Amniotic stem cell (primary cell): ENCODE measurements at regions not wholly inside any gene's neighbourhood (a gene's known extent, or its start where the extent isn't known, plus 50 kb on each side); places are given as distances from the start of the nearest gene placed in this dataset.

Experiments used
- DNase-seq: peaks from one replicate; lab custom pipeline; 2025; lab: John Stamatoyannopoulos, UW

GRCh38 chr13:100855151-100855550 is 180.6 kb upstream of the TMTC4 start:
- no peak for DNase-seq

- no peak for DNase-seq
Measured at GRCh38 chr13:100854006-100854405, 179.4 kb upstream of the TMTC4 start.

DNA sequence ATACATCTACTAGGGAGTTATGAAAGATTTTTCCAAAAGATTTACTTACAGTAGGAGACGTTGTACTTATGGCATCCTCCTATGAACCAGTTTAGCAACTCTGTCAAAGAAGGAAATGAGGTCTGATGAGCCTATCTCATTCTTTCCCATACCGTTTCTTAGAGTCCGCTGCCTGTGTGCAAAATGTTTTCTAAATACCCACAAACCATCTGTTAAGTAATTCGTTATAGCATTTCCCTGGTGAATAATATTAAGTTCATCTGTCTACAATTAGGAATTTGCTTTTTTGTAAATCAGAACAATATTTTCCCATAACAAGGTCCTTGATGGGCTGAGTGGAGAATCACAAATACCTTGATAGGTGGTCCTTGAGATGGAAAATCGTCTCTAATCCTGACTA is 178.8 kb upstream of the TMTC4 start:
- no peak for DNase-seq

DNA sequence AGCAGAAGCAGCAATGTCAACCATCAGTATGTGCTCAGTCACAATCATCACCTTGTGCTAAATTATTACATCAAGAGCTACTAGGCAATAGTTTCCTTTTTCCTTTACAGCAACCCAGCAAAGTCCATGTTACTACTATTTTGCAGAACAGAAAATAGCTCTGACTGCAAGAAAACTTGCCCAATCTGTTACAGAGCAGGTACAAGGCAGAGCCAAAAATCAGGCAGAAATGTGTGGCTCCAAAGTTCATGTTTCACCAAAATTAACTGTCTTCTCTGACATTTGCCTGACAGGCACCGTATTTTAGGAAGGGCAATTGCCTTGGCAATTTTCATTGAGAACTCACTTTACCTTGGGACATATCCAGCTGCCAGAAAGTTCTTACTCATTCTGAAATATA is 177.6 kb upstream of the TMTC4 start:
- DNase-seq: no peak

DNA sequence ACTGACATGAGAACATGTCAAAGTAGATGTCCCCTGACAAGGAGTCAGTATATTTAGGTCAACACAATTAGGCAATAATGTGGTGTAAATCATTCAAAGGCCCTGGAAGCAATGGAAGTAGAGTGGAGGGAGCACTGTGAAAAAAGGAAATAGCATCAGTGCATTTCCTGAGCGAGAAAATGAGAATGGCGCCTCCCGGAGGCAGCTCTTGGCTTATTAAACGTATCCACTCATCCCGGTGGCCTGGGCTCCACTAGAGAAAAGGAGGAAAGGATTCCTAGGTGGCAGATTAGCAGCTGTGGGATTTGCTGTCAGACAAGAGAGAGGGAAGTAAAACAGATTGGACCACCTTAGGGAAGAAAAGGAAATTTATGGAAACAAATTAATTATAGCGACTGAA is 173.7 kb upstream of the TMTC4 start:
- DNase-seq: no peak

DNA sequence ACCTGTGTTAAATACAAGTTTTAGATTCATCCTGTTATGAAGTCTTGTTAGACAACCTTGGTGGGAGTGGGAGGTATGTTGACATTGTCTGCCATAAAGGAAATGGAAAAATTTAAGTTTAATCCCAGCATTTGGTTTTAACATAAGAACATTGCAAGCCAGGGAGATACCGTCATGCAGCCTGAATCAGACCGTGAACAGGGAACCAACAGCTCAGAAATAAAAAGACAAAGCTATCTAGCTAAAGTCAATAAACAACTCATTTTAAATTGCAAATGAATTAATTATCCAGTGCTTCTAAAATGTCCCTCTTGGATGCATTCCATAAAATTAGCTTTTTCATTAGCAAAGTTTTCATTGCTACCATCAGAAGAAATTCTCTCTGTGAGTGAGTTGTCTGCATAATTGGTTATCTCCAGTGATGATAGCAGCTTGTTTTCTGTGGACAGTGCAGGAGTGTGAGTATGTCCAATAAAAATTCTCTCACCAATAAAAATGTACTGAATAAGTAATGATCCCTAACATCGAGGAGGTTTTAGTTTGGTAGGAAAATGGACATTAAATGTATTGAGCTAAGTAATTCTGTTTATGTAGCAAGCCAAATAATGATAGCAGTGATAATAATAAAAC is 170.6 kb upstream of the TMTC4 start:
- DNase-seq: no peak

DNA sequence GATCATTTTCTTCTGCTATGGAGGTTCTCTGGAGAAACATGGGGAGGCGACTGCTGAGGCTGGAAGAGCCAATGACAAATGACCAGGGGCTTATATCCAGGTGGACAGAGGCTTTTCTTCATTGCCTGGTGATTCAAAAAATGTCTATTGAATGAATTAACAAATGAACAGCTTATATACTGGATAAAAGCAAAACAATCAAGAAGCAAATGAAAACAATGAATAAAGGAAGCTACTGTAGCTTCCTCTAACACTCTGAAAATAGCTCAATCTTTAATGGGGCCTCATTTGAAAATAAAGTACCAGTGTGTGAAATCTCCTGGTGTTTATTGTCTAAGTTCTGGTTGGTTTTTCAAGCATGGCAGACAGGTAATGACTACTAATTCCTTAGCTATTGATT is 167.5 kb upstream of the TMTC4 start:
- no peak for DNase-seq

DNA sequence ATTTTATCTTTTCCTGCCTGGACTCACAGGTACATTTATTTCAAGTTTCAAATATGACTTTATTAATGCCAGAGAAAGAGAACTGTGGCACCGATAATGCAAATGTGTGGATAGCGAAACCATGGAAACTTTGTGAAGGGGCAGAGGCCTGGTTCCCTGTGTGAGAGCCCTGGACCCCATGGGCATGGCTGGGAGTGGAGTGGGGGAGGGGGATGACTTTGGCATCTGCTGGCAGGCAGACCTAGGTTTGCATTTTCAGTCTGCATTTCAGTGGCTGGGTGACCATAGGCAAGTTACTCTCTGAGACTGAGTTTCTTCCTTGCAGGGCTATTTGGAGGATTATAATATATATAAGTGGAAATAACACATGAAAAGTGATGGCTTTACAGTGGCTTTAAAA is 163.8 kb upstream of the TMTC4 start:
- DNase-seq: no peak

DNA sequence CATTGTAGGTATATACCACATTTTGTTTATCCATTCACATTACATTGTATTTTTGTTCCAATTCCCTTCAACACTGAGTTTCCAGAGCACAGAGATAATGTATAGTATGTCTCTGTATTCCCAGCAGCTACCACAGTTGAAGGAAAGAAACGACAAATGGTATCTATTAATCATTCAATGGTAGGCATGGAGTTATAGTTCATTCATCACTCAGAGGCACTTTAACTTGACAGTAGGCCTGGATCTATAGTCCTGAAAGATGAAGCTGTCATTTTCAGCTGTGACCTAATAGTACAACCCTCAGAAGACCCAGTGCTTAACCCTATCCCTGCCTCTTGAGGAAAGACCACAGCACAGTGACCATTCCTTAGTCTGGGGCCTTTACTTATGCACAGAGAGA is 163.0 kb upstream of the TMTC4 start:
- no peak for DNase-seq

DNA sequence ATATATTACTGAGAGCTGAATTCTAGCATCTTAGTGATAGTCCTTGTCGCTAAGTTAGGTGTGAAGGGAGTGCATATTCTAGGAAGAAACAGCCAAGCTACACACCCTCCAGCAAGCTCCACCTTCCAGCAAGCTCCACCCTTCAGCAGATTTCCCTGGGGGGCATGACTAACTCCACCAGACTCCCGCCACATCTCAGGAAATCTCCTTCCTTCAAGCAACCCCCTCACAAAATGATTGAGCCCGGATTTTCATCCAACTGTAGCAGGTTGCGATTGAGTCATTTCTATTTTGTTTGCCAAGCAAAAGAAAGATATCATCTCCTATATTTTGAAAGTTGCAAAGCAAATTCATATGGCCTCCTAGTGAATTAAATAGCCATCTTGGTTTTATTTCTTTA is 162.1 kb upstream of the TMTC4 start:
- DNase-seq: no peak

DNA sequence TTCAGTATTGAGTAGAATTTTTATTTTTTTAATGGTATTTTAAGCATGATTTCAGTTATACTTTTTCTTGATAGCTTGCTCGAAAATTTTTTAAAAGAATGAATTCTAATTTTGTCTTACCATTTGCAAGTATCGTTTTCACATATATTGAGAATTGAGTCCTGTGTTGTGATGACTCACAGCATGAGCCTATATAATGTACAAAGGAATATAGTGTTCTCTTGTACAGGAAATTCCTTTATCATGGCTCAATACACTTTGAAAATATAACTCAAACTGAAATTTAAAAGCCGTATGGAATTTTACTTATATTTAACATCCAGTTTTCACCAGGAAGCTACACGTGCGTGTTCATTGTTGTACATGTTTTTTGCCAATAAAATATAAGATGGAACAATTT is 161.1 kb upstream of the TMTC4 start:
- no peak for DNase-seq

DNA sequence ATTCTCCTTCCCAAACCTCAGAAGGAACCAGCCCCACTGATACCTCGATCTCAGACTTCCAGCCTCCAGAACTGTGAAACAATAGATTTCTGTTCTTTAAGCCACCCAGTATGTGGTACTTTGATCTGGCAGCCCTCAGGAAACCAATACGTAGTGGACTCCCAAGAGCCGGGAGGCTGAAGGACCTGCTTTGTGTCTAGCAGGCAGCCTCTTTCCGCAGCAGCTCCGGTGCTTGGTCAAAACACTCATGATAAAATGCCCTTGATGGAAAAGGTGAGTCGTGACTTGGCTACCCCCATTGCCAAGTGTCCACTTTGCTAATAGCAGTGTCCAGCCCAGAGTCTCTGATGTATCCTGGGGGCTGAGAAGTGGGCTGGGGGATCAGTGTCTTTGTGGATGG is 158.8 kb upstream of the TMTC4 start:
- no peak for DNase-seq

DNA sequence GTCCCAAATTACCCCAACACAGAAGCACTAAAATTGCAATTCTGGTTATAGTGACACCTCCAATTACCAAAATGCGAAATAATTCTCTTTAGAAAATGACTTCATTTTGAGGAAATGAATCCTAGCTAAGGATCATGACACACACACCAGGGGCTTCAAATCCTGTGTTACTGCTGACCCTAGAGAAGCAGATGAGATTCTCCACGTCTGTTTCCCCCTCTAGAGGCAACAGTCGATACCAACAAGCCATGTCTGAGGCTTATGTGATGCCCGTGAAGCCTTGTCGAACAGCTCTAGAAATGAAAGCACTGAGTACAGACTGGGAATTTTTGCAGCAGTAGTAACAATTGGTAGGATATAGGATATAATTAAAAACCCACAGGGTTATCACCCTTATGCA is 153.6 kb upstream of the TMTC4 start:
- DNase-seq: no peak

DNA sequence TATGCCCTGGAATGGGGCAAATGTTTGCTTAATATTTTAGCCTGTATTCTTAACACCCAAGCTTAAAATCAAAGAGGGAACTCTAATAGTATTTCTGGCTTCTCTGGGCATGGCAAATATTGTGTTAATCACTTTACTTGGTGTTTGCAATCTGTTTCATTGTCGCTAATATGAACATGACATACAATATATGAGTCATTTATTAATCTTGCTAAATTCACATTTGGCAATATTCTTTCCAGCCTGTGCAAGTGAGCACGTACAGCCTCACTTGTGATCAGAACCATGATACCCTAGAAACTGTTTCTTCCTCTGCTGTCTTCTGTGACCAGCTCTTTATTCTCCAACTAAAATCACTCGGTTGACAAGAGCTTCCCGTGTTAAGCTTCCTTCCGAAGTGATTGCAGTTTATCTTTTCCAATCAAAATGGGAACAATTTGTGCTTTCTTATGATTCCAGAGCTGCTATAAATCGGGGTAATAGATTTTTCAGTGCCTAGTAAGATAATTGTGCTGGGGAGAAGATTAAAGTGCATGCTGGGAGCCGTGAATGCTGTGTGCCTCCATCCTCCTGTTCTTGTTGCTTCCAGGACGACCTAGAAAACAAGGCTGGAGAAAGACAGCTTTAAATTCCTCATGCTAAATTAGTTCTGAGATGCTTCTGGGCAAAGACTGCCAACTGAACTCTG is 153.0 kb upstream of the TMTC4 start:
- no peak for DNase-seq

GRCh38 chr13:100826441-100826840 is 151.8 kb upstream of the TMTC4 start:
- DNase-seq: no peak

GRCh38 chr13:100825557-100825956 is 151.0 kb upstream of the TMTC4 start:
- no peak for DNase-seq

- DNase-seq: no peak
Measured at GRCh38 chr13:100824366-100824765, 149.8 kb upstream of the TMTC4 start.

- no peak for DNase-seq
Measured at GRCh38 chr13:100823448-100823847, 148.9 kb upstream of the TMTC4 start.

- no peak for DNase-seq
Measured at GRCh38 chr13:100822871-100823443, 148.4 kb upstream of the TMTC4 start.

GRCh38 chr13:100818711-100819110 is 144.1 kb upstream of the TMTC4 start:
- no peak for DNase-seq

GRCh38 chr13:100817928-100818327 is 143.3 kb upstream of the TMTC4 start:
- no peak for DNase-seq

GRCh38 chr13:100815476-100816046 is 141.0 kb upstream of the TMTC4 start:
- no peak for DNase-seq

DNA sequence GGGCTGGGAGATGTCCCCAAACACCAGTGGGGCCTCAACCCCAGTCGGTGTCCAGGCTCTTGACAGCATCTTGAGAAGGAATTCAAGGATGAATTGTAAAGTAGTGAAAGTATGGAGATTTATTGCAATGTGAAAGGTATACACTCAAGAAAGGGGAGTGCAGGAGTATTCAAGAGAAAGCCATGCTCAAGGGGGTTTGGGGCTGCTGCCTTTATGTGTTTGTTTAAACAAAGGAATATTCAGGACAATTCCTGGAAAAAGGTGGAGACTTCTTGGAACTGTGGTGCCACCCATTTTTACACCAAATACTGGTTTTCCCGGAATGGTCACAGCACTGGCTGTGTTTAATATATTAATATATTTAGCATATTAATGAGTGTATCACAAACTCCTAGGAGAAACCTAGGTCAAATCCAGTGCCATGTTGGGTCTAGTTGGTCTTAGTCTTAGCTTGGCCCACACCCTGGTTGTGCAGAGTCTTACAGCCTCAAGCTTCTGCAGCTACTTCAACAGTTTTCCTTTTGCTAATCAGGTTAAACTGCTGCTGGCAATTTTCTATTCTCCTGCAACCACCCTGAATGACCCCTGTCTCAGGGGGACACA is 138.5 kb upstream of the TMTC4 start:
- no peak for DNase-seq
